Loucy (cell line): ENCODE measurements at regions not wholly inside any gene's neighbourhood (a gene's known extent, or its start where the extent isn't known, plus 50 kb on each side); places are given as distances from the start of the nearest gene placed in this dataset.

Experiments used
- CTCF ChIP-seq: fragments of 200-600 bp; sonication (generic); conservative IDR thresholded peaks from 2 replicates; pipeline ENCODE4 v1.5.1; 2014; ENCODE audit warnings: mild to moderate bottlenecking, antibody characterized with exemption, low read length
- EZH2phosphoT487 ChIP-seq: fragments of 200-600 bp; IDR thresholded peaks from 2 replicates; pipeline ENCODE4 v1.6.1; 2018; ENCODE audit warnings: antibody characterized with exemption, mild to moderate bottlenecking, moderate library complexity, borderline replicate concordance

- TF ChIP-seq CTCF: no peak
- no peak for TF ChIP-seq EZH2phosphoT487
Observed at GRCh38 chr18:57918601-57919000, 115.5 kb upstream of the ATP8B1 start.
